ENCODE measurements at regions not wholly inside any gene's neighbourhood (a gene's known extent, or its start where the extent isn't known, plus 50 kb on each side); places are given as distances from the start of the nearest gene placed in this dataset.

DNA sequence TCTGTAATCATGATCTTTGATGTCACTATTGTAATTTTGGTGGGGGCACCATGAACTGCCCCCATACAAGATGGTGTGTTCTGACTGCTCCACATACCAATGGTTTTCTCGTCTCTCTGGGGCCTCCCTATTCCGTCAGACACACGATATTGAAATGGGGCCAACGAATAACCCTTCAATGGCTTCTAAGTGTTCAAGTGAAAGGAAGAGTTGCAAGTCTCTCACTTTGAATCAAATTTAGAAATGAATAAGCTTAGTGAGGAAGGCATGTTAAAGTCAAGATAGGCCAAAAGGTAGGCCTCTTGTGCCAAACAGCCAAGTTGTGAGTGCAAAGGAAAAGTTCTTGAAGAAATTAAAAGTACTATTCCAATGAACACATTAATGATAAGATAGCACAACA lies 205.4 kb downstream of the SPRY1 start:
- TF ChIP-seq, protein P1, sequence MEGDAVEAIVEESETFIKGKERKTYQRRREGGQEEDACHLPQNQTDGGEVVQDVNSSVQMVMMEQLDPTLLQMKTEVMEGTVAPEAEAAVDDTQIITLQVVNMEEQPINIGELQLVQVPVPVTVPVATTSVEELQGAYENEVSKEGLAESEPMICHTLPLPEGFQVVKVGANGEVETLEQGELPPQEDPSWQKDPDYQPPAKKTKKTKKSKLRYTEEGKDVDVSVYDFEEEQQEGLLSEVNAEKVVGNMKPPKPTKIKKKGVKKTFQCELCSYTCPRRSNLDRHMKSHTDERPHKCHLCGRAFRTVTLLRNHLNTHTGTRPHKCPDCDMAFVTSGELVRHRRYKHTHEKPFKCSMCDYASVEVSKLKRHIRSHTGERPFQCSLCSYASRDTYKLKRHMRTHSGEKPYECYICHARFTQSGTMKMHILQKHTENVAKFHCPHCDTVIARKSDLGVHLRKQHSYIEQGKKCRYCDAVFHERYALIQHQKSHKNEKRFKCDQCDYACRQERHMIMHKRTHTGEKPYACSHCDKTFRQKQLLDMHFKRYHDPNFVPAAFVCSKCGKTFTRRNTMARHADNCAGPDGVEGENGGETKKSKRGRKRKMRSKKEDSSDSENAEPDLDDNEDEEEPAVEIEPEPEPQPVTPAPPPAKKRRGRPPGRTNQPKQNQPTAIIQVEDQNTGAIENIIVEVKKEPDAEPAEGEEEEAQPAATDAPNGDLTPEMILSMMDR (IDR thresholded peaks at IDR 0.05) = no peak
- TF ChIP-seq EP300 (IDR thresholded peaks at IDR 0.05) = no peak
- no peak for TF ChIP-seq POLR2A (IDR thresholded peaks at IDR 0.05)
